ENCODE measurements at regions not wholly inside any gene's neighbourhood (a gene's known extent, or its start where the extent isn't known, plus 50 kb on each side); places are given as distances from the start of the nearest gene placed in this dataset.

GRCh38 chrX:7447801-7448499 lies 300.0 kb upstream of the PUDP start:
- no peak overlapping the region for H3K27ac ChIP-seq (ENCODE audit: low read depth, low read length, poor library complexity, severe bottlenecking)
- no peak overlapping the region for H2AFZ ChIP-seq (ENCODE audit: low read length)
- no peak overlapping the region for H3K9ac ChIP-seq (ENCODE audit: low read length)
- H3K27me3 ChIP-seq (ENCODE audit: insufficient read depth, low read length) = no peaks in the 10 kb centered on the region
- H3K9me2 ChIP-seq (ENCODE audit: low read depth, low read length) = no peaks in the 10 kb centered on the region
- no peak for TF ChIP-seq EZH2 (IDR thresholded peaks at IDR 0.05; ENCODE audit: borderline replicate concordance, low read length)
- TF ChIP-seq CTCF (IDR thresholded peaks at IDR 0.05; ENCODE audit: low read length) = no peak
- H3F3A ChIP-seq (ENCODE audit: insufficient read depth, low read length) = no peaks in the 10 kb centered on the region
- no peaks in the 10 kb centered on the region for H3K4me1 ChIP-seq (ENCODE audit: insufficient read depth, low read length, severe bottlenecking)
- H3K79me2 ChIP-seq (ENCODE audit: insufficient read depth, low read length) = no peaks in the 10 kb centered on the region
- H4K20me1 ChIP-seq (ENCODE audit: insufficient read depth, low read length) = no peaks in the 10 kb centered on the region
- no peaks in the 10 kb centered on the region for H3K36me3 ChIP-seq (ENCODE audit: insufficient read depth, low read length)
- H3K9me3 ChIP-seq (ENCODE audit: low read length) = no peaks in the 10 kb centered on the region
- H3K4me3 ChIP-seq (ENCODE audit: low read depth, low read length, poor library complexity, severe bottlenecking) = no peak overlapping the region
- no peak overlapping the region for H3K4me2 ChIP-seq (ENCODE audit: low read length)

- Histone ChIP-seq H3K9ac (ENCODE audit: low read length) (no peak overlapping the region), H3F3A (ENCODE audit: insufficient read depth, low read length) (no peaks in the 10 kb centered on the region), H3K27me3 (ENCODE audit: insufficient read depth, low read length) (no peaks in the 10 kb centered on the region), H2AFZ (ENCODE audit: low read length) (no peak overlapping the region), H3K9me3 (ENCODE audit: low read length) (no peaks in the 10 kb centered on the region), H4K20me1 (ENCODE audit: insufficient read depth, low read length) (no peaks in the 10 kb centered on the region), H3K4me1 (ENCODE audit: insufficient read depth, low read length, severe bottlenecking) (no peaks in the 10 kb centered on the region), H3K27ac (ENCODE audit: low read depth, low read length, poor library complexity, severe bottlenecking) (no peak overlapping the region), H3K4me3 (ENCODE audit: low read depth, low read length, poor library complexity, severe bottlenecking) (no peak overlapping the region), H3K79me2 (ENCODE audit: insufficient read depth, low read length) (no peaks in the 10 kb centered on the region), H3K36me3 (ENCODE audit: insufficient read depth, low read length) (no peaks in the 10 kb centered on the region), H3K9me2 (ENCODE audit: low read depth, low read length) (no peaks in the 10 kb centered on the region), H3K4me2 (ENCODE audit: low read length) (no peak overlapping the region)
- TF ChIP-seq CTCF (IDR thresholded peaks at IDR 0.05; ENCODE audit: low read length) (no peak), EZH2 (IDR thresholded peaks at IDR 0.05; ENCODE audit: borderline replicate concordance, low read length) (no peak)
Measured at GRCh38 chrX:7446815-7447214, 298.9 kb upstream of the PUDP start.

- H4K20me1 ChIP-seq (ENCODE audit: insufficient read depth, low read length) = no peaks in the 10 kb centered on the region
- TF ChIP-seq CTCF (IDR thresholded peaks at IDR 0.05; ENCODE audit: low read length) (no peak), EZH2 (IDR thresholded peaks at IDR 0.05; ENCODE audit: borderline replicate concordance, low read length) (no peak)
- H3K4me1 ChIP-seq (ENCODE audit: insufficient read depth, low read length, severe bottlenecking) = no peaks in the 10 kb centered on the region
- H3K4me3 ChIP-seq (ENCODE audit: low read depth, low read length, poor library complexity, severe bottlenecking) = no peak overlapping the region
- H3K36me3 ChIP-seq (ENCODE audit: insufficient read depth, low read length) = no peaks in the 10 kb centered on the region
- H3K27ac ChIP-seq (ENCODE audit: low read depth, low read length, poor library complexity, severe bottlenecking) = no peak overlapping the region
- no peaks in the 10 kb centered on the region for H3F3A ChIP-seq (ENCODE audit: insufficient read depth, low read length)
- no peaks in the 10 kb centered on the region for H3K9me2 ChIP-seq (ENCODE audit: low read depth, low read length)
- H3K4me2 ChIP-seq (ENCODE audit: low read length) = no peak overlapping the region
- no peaks in the 10 kb centered on the region for H3K9me3 ChIP-seq (ENCODE audit: low read length)
- no peak overlapping the region for H3K9ac ChIP-seq (ENCODE audit: low read length)
- H3K27me3 ChIP-seq (ENCODE audit: insufficient read depth, low read length) = no peaks in the 10 kb centered on the region
- no peaks in the 10 kb centered on the region for H3K79me2 ChIP-seq (ENCODE audit: insufficient read depth, low read length)
- H2AFZ ChIP-seq (ENCODE audit: low read length) = no peak overlapping the region
Measured at GRCh38 chrX:7444967-7445366, 297.0 kb upstream of the PUDP start.
